Endothelial cell of umbilical vein (primary cell): ENCODE measurements at regions not wholly inside any gene's neighbourhood (a gene's known extent, or its start where the extent isn't known, plus 50 kb on each side); places are given as distances from the start of the nearest gene placed in this dataset.

Source experiments
- EZH2 ChIP-seq: IDR thresholded peaks from 2 replicates; pipeline ENCODE4 v1.6.1; 2012; ENCODE audit warnings: borderline replicate concordance, low read depth, mild to moderate bottlenecking, moderate library complexity, low read length, inconsistent platforms; ENCODE audit not compliant: severe bottlenecking
- FOS ChIP-seq: IDR thresholded peaks from 2 replicates; pipeline ENCODE4 v1.6.1; 2011; ENCODE audit warnings: mild to moderate bottlenecking, low read length, moderate library complexity, borderline replicate concordance; ENCODE audit not compliant: insufficient read depth
- GATA2 ChIP-seq: IDR thresholded peaks from 2 replicates; pipeline ENCODE4 v1.7.0; 2011; ENCODE audit warnings: low read depth, mild to moderate bottlenecking, moderate library complexity, mixed read lengths, low read length; ENCODE audit not compliant: insufficient read length, insufficient read depth
- JUN ChIP-seq: IDR thresholded peaks from 2 replicates; pipeline ENCODE4 v1.6.1; 2011; ENCODE audit warnings: borderline replicate concordance, low read depth; ENCODE audit not compliant: insufficient read length, insufficient read depth
- MYC ChIP-seq: IDR thresholded peaks from one replicate; pipeline ENCODE4 v1.6.1; 2011; ENCODE audit warnings: mild to moderate bottlenecking, low read depth, low read length
- POLR2A ChIP-seq: IDR thresholded peaks from 2 replicates; pipeline ENCODE4 v1.6.1; 2012; ENCODE audit warnings: low read depth, mild to moderate bottlenecking, control low read depth, low read length
- POLR2AphosphoS5 ChIP-seq: IDR thresholded peaks from 2 replicates; pipeline ENCODE4 v1.6.1; 2012; ENCODE audit warnings: low read depth, mild to moderate bottlenecking, control low read depth, low read length, moderate library complexity; ENCODE audit not compliant: insufficient read depth
- TF ChIP-seq, protein P1 (sequence below), 2 donors: IDR thresholded peaks; 1 replicate in 1 of 2; 2 replicates in 1 of 2; pipeline ENCODE4 v1.5.1; 2011; ENCODE audit warnings: low read length in 2 of 2, mild to moderate bottlenecking in 2 of 2, moderate library complexity in 2 of 2, control low read depth in 1 of 2, inconsistent platforms in 1 of 2, low read depth in 1 of 2; ENCODE audit not compliant: insufficient read depth in 1 of 2; ENCODE audit errors: extremely low read depth in 1 of 2
- TF ChIP-seq, protein P2 (sequence below): IDR thresholded peaks from 2 replicates; pipeline ENCODE4 v1.6.1; 2011; ENCODE audit not compliant: insufficient read depth, insufficient read length

DNA sequence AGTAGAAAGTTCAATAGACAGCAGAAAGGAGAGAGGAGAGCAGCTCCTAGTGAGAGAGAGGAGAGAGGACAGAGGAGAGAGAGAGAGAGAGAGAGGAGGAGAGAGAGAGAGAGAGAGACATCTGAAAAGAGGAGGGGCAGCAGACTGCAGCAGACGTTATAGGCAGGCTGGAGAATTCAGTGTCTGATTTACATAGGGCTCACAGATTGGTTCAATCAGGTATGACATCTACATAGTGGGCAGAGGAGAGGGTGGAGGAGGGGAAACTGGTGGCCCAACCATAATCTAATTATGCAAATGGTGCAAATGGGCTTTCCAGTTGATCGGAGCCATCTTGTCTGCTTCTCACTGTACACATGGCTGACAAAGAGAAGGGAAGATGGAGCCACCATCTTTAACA is 221.3 kb upstream of the TRPC4 start:
- TF ChIP-seq, protein P1, sequence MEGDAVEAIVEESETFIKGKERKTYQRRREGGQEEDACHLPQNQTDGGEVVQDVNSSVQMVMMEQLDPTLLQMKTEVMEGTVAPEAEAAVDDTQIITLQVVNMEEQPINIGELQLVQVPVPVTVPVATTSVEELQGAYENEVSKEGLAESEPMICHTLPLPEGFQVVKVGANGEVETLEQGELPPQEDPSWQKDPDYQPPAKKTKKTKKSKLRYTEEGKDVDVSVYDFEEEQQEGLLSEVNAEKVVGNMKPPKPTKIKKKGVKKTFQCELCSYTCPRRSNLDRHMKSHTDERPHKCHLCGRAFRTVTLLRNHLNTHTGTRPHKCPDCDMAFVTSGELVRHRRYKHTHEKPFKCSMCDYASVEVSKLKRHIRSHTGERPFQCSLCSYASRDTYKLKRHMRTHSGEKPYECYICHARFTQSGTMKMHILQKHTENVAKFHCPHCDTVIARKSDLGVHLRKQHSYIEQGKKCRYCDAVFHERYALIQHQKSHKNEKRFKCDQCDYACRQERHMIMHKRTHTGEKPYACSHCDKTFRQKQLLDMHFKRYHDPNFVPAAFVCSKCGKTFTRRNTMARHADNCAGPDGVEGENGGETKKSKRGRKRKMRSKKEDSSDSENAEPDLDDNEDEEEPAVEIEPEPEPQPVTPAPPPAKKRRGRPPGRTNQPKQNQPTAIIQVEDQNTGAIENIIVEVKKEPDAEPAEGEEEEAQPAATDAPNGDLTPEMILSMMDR (IDR thresholded peaks at IDR 0.05; ENCODE audit: extremely low read depth in 1 of 2, insufficient read depth in 1 of 2, low read depth in 1 of 2, low read length in 2 of 2): no peak
- TF ChIP-seq EZH2: no peak
- TF ChIP-seq POLR2AphosphoS5: no peak
- no peak for TF ChIP-seq GATA2
- TF ChIP-seq MYC: no peak
- no peak for TF ChIP-seq POLR2A
- no peak for TF ChIP-seq JUN
- TF ChIP-seq, protein P2, sequence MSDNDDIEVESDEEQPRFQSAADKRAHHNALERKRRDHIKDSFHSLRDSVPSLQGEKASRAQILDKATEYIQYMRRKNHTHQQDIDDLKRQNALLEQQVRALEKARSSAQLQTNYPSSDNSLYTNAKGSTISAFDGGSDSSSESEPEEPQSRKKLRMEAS: no peak
- no peak for TF ChIP-seq FOS
